B cell (primary cell): ENCODE measurements at regions not wholly inside any gene's neighbourhood (a gene's known extent, or its start where the extent isn't known, plus 50 kb on each side); places are given as distances from the start of the nearest gene placed in this dataset.

Experiments used
- ATAC-seq: fragments of 200-7000 bp; cut with Tn5 transposase; one replicate; pipeline ENCODE4 v1.10.0; 2021; ENCODE audit warnings: low read depth, mild to moderate bottlenecking, moderate number of reproducible peaks, moderate library complexity
- CTCF ChIA-PET: fragments of 350-600 bp; sonication (Branson Sonifier 250); formaldehyde crosslinking; loops from one replicate; lab custom pipeline; 2021; ENCODE audit warnings: antibody characterized with exemption, inconsistent platforms; lab: Charles Lee
- POLR2A ChIA-PET: fragments of 350-600 bp; sonication (Branson Sonifier 250); formaldehyde crosslinking; loops from one replicate; lab custom pipeline; 2021; ENCODE audit warnings: antibody characterized with exemption; lab: Charles Lee
- DNase-seq: peaks from one replicate; pipeline ENCODE4 v3.0.0; 2013
- H2AFZ ChIP-seq: 2 replicates; pipeline ENCODE4 v1.6.1; 2012; ENCODE audit warnings: mild to moderate bottlenecking, low read depth, low read length; ENCODE audit not compliant: insufficient read depth, poor library complexity, severe bottlenecking
- H3K27ac ChIP-seq, 2 donors: 1 replicate in 1 of 2; 2 replicates in 1 of 2; pipeline ENCODE4 v1.5.1; 2012 to 2013; ENCODE audit warnings: low read length in 2 of 2, mild to moderate bottlenecking in 2 of 2, moderate library complexity in 1 of 2
- H3K27me3 ChIP-seq, 4 experiments: fragments of 200-600 bp in 1 of 4; sonication (generic) in 1 of 4; replicated peaks in 1 of 4; 1 replicate in 2 of 4; 2 replicates in 2 of 4; pipeline versions ENCODE4 v1.6.1 to v1.7.0; 2013 to 2016; ENCODE audit warnings: low read length in 3 of 4, mild to moderate bottlenecking in 2 of 4, mixed read lengths in 1 of 4, moderate library complexity in 1 of 4; ENCODE audit not compliant: insufficient read depth in 4 of 4, control insufficient read depth in 3 of 4; ENCODE audit errors: control extremely low read depth in 1 of 4
- H3K36me3 ChIP-seq, 2 experiments: replicated peaks in 1 of 2; 1 replicate in 1 of 2; 2 replicates in 1 of 2; pipeline versions ENCODE4 v1.6.1 to v1.7.1; 2013; ENCODE audit warnings: low read length in 1 of 2; ENCODE audit not compliant: insufficient read depth in 2 of 2, control insufficient read depth in 1 of 2; ENCODE audit errors: control extremely low read depth in 1 of 2, extremely low read depth in 1 of 2
- H3K4me1 ChIP-seq, 2 donors: fragments of 200-600 bp in 1 of 2; sonication (generic) in 1 of 2; 1 replicate in 1 of 2; 2 replicates in 1 of 2; pipeline versions ENCODE4 v1.5.1 to v1.6.1; 2013 to 2017; ENCODE audit warnings: low read length in 2 of 2; ENCODE audit not compliant: control insufficient read depth in 2 of 2, insufficient read depth in 2 of 2
- H3K4me2 ChIP-seq: replicated peaks from 2 replicates; pipeline ENCODE3; 2012; ENCODE audit warnings: mild to moderate bottlenecking, low read depth, low read length; ENCODE audit not compliant: poor library complexity, severe bottlenecking
- H3K4me3 ChIP-seq, 5 experiments: fragments of 200-600 bp in 1 of 5; sonication (generic) in 1 of 5; 1 replicate in 3 of 5; 2 replicates in 2 of 5; pipeline versions ENCODE4 v1.5.1 to v1.7.0; 2011 to 2016; ENCODE audit warnings: low read length in 4 of 5, mild to moderate bottlenecking in 4 of 5, low read depth in 2 of 5, control low read depth in 1 of 5, moderate library complexity in 1 of 5; ENCODE audit not compliant: insufficient read depth in 1 of 5; ENCODE audit errors: control extremely low read depth in 1 of 5, extremely low read depth in 1 of 5
- H3K79me2 ChIP-seq: fragments of 200-600 bp; sonication (generic); one replicate; pipeline ENCODE4 v1.6.0; 2016; ENCODE audit warnings: low read length; ENCODE audit not compliant: control insufficient read depth, insufficient read depth
- H3K9ac ChIP-seq: fragments of 200-600 bp; sonication (generic); 2 replicates; pipeline ENCODE4 v1.6.1; 2017; ENCODE audit warnings: mild to moderate bottlenecking, low read length, moderate library complexity
- H3K9me3 ChIP-seq, 3 donors: one replicate each; pipeline versions ENCODE4 v1.6.1 to v1.7.1; 2013; ENCODE audit warnings: low read length in 2 of 3; ENCODE audit not compliant: control insufficient read depth in 2 of 3, insufficient read depth in 1 of 3; ENCODE audit errors: control extremely low read depth in 1 of 3
- H4K20me1 ChIP-seq: 2 replicates; pipeline ENCODE4 v1.6.0; 2012; ENCODE audit warnings: mild to moderate bottlenecking, low read length; ENCODE audit not compliant: insufficient read depth, control insufficient read depth, poor library complexity, severe bottlenecking
- H3K27ac Mint-ChIP-seq: one replicate; pipeline ENCODE4 v1.8.0; 2021; ENCODE audit warnings: mixed read lengths
- H3K27me3 Mint-ChIP-seq: one replicate; pipeline ENCODE4 v1.8.0; 2021; ENCODE audit warnings: mixed read lengths
- H3K4me1 Mint-ChIP-seq: one replicate; pipeline ENCODE4 v1.8.0; 2021; ENCODE audit warnings: mixed read lengths
- H3K4me3 Mint-ChIP-seq: one replicate; pipeline ENCODE4 v1.8.0; 2021; ENCODE audit warnings: mixed read lengths
- H3K9me3 Mint-ChIP-seq: one replicate; pipeline ENCODE4 v1.8.0; 2022; ENCODE audit warnings: mixed read lengths; ENCODE audit not compliant: insufficient read depth
- EZH2 ChIP-seq: IDR thresholded peaks from 2 replicates; pipeline ENCODE4 v1.6.1; 2012; ENCODE audit warnings: borderline replicate concordance, low read depth, mild to moderate bottlenecking, moderate library complexity, low read length; ENCODE audit not compliant: insufficient read depth, poor library complexity, severe bottlenecking
- WGBS: methylation state at CpG from one replicate; pipeline ENCODE4 v1.1.5; 2013; ENCODE audit warnings: missing lambda C conversion rate; ENCODE audit not compliant: insufficient coverage; 5-methylcytosine and 5-hydroxymethylcytosine counted together
- intact Hi-C: fragments of 100-400 bp; cut with micrococcal nuclease; formaldehyde crosslinking; loops from one replicate; pipeline ENCODE4 v1.10.0; 2022
- TF ChIP-seq, protein P1 (sequence below): fragments of 200-600 bp; IDR thresholded peaks from one replicate; pipeline ENCODE4 v1.8.0; 2022; ENCODE audit warnings: antibody characterized with exemption, mild to moderate bottlenecking

DNA sequence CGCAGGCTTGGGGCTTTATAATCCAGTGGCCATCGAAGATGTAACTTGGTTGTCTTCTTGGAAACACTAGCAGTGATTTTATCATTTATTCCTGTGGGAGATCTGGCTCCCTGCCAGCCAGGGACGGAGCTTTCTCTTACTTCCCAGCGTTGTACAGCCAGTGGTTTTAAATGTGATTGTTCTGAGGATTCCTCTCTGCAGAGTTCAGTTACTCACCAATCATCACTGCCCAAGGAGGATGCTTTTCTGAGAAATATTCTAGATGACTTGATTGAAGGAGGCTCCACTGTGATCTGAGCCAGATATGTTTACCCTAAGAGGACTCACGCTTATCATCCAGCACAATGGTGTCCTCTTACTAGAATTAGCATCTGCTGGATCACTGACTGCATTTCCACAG is 744.3 kb downstream of the RNF144A start:
- no peak overlapping the region for H3K4me2 ChIP-seq
- no peaks in the 10 kb centered on the region for H3K79me2 ChIP-seq
- intact Hi-C loops: loop anchor here (10.0 kb wide), 1 partner anchor 1023 kb away; the partner anchor contains the start of gene ID2
- ATAC-seq: no peak
- ChIA-PET CTCF (no interaction called here), POLR2A (no interaction called here)
- no peak overlapping the region for H3K9ac ChIP-seq
- H3K27me3 ChIP-seq: no peaks in the 10 kb centered on the region
- 86% methylated on average over 3 of the region's 5 CpGs for WGBS
- H3K27ac ChIP-seq: no peak overlapping the region
- Mint-ChIP-seq H3K27me3 (no peaks in the 10 kb centered on the region), H3K9me3 (no peaks in the 10 kb centered on the region), H3K27ac (no peak overlapping the region), H3K4me3 (no peak overlapping the region), H3K4me1 (peaks cover 2% of the 10 kb centered on the region)
- TF ChIP-seq, protein P1, sequence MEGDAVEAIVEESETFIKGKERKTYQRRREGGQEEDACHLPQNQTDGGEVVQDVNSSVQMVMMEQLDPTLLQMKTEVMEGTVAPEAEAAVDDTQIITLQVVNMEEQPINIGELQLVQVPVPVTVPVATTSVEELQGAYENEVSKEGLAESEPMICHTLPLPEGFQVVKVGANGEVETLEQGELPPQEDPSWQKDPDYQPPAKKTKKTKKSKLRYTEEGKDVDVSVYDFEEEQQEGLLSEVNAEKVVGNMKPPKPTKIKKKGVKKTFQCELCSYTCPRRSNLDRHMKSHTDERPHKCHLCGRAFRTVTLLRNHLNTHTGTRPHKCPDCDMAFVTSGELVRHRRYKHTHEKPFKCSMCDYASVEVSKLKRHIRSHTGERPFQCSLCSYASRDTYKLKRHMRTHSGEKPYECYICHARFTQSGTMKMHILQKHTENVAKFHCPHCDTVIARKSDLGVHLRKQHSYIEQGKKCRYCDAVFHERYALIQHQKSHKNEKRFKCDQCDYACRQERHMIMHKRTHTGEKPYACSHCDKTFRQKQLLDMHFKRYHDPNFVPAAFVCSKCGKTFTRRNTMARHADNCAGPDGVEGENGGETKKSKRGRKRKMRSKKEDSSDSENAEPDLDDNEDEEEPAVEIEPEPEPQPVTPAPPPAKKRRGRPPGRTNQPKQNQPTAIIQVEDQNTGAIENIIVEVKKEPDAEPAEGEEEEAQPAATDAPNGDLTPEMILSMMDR: no peak
- TF ChIP-seq EZH2: no peak
- DNase-seq: no peak
- H3K36me3 ChIP-seq: no peaks in the 10 kb centered on the region
- H3K9me3 ChIP-seq: no peaks in the 10 kb centered on the region
- no peak overlapping the region for H3K4me3 ChIP-seq
- no peaks in the 10 kb centered on the region for H4K20me1 ChIP-seq
- H3K4me1 ChIP-seq: no peaks in the 10 kb centered on the region
- H2AFZ ChIP-seq: no peak overlapping the region

DNA sequence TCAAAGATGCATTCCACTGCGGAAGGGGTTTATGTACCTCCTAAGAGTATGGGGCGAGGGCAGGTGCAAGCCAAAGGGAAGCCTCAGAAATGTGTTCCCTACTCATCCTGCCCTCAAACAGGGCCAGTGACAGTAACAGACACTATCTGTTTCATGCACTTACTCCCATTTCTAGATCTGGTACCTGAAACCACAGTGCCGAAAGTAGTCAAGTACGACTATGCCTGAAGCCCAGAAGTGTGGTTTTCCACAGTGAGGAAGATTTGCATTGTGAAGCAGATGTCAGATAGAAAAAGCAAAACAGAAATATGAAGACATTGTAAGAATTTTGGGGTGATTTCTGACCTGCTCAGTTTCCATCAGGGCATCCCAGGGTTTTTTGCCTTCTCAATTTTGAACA is 748.7 kb downstream of the RNF144A start:
- ChIA-PET CTCF (no interaction called here), POLR2A (no interaction called here)
- Histone ChIP-seq H2AFZ (no peak overlapping the region), H4K20me1 (no peaks in the 10 kb centered on the region), H3K9ac (no peak overlapping the region), H3K27me3 (no peaks in the 10 kb centered on the region), H3K9me3 (no peaks in the 10 kb centered on the region), H3K79me2 (no peaks in the 10 kb centered on the region), H3K4me2 (no peak overlapping the region), H3K36me3 (no peaks in the 10 kb centered on the region), H3K27ac (no peak overlapping the region), H3K4me3 (no peak overlapping the region), H3K4me1 (no peaks in the 10 kb centered on the region)
- intact Hi-C loops: loop anchor here (10.0 kb wide), 1 partner anchor 1019 kb away; the partner anchor contains the start of gene ID2
- TF ChIP-seq, protein P1: no peak
- TF ChIP-seq EZH2: no peak
- ATAC-seq (no peak), DNase-seq (no peak)
- H3K27ac Mint-ChIP-seq: no peak overlapping the region
- no peaks in the 10 kb centered on the region for H3K4me1 Mint-ChIP-seq
- no peaks in the 10 kb centered on the region for H3K9me3 Mint-ChIP-seq
- H3K27me3 Mint-ChIP-seq: no peaks in the 10 kb centered on the region
- 93% methylated on average over 4 of the region's 4 CpGs for WGBS
- H3K4me3 Mint-ChIP-seq: no peak overlapping the region
